CD14-positive monocyte (primary cell): ENCODE measurements at regions not wholly inside any gene's neighbourhood (a gene's known extent, or its start where the extent isn't known, plus 50 kb on each side); places are given as distances from the start of the nearest gene placed in this dataset.

Source experiments
- DNase-seq, 3 donors: peaks; one replicate each; pipeline ENCODE4 v3.0.0-alpha.2; 2011 to 2022
- H2AFZ ChIP-seq: 2 replicates; pipeline ENCODE4 v1.6.0; 2012; ENCODE audit warnings: mild to moderate bottlenecking, low read depth, low read length, inconsistent platforms; ENCODE audit not compliant: insufficient read depth, poor library complexity, severe bottlenecking
- H3K27ac ChIP-seq, 2 donors: 1 replicate in 1 of 2; 2 replicates in 1 of 2; pipeline ENCODE4 v1.5.1; 2012 to 2013; ENCODE audit warnings: low read length in 2 of 2, control low read depth in 1 of 2, inconsistent platforms in 1 of 2, low read depth in 1 of 2, mild to moderate bottlenecking in 1 of 2
- H3K27me3 ChIP-seq, 2 donors: one replicate each; pipeline versions ENCODE4 v1.6.0 to v1.6.1; 2011 to 2013; ENCODE audit warnings: low read length in 2 of 2; ENCODE audit not compliant: control insufficient read depth in 2 of 2, insufficient read depth in 2 of 2
- H3K36me3 ChIP-seq, 2 donors: replicated peaks in 1 of 2; 1 replicate in 1 of 2; 2 replicates in 1 of 2; pipeline versions ENCODE4 v1.5.1 to v1.6.1; 2012 to 2013; ENCODE audit warnings: low read length in 2 of 2, control low read depth in 1 of 2, inconsistent platforms in 1 of 2, mild to moderate bottlenecking in 1 of 2; ENCODE audit not compliant: insufficient read depth in 2 of 2, control insufficient read depth in 1 of 2
- H3K4me1 ChIP-seq, 2 donors: 1 replicate in 1 of 2; 2 replicates in 1 of 2; pipeline versions ENCODE4 v1.5.1 to v1.6.1; 2012 to 2013; ENCODE audit warnings: low read length in 2 of 2, control low read depth in 1 of 2, inconsistent platforms in 1 of 2, mild to moderate bottlenecking in 1 of 2, moderate library complexity in 1 of 2; ENCODE audit not compliant: insufficient read depth in 2 of 2, control insufficient read depth in 1 of 2
- H3K4me2 ChIP-seq: replicated peaks from 2 replicates; pipeline ENCODE3; 2012; ENCODE audit warnings: low read length, moderate library complexity, mild to moderate bottlenecking; ENCODE audit not compliant: poor library complexity, severe bottlenecking; ENCODE audit errors: extremely low read depth
- H3K4me3 ChIP-seq, 3 experiments: fragments of 200-600 bp in 1 of 3; sonication (generic) in 1 of 3; replicated peaks in 1 of 3; 1 replicate in 2 of 3; 2 replicates in 1 of 3; pipeline ENCODE4 v1.5.1; 2011 to 2013; ENCODE audit warnings: low read length in 3 of 3, mild to moderate bottlenecking in 3 of 3, control low read depth in 2 of 3, low read depth in 2 of 3, inconsistent platforms in 1 of 3, moderate library complexity in 1 of 3
- H3K79me2 ChIP-seq: 2 replicates; pipeline ENCODE4 v1.6.0; 2012; ENCODE audit warnings: mild to moderate bottlenecking, control low read depth, inconsistent platforms, low read length, moderate library complexity; ENCODE audit not compliant: insufficient read depth
- H3K9ac ChIP-seq: 2 replicates; pipeline ENCODE4 v1.6.0; 2017; ENCODE audit warnings: low read length, mild to moderate bottlenecking; ENCODE audit not compliant: insufficient read depth, poor library complexity, severe bottlenecking
- H3K9me3 ChIP-seq, 2 donors: replicated peaks in 1 of 2; 1 replicate in 1 of 2; 2 replicates in 1 of 2; pipeline versions ENCODE4 v1.5.1 to v1.6.1; 2012 to 2013; ENCODE audit warnings: low read length in 2 of 2, control low read depth in 1 of 2; ENCODE audit not compliant: control insufficient read depth in 1 of 2, insufficient read depth in 1 of 2
- H4K20me1 ChIP-seq: 2 replicates; pipeline ENCODE4 v1.6.0; 2012; ENCODE audit warnings: mild to moderate bottlenecking, low read length, control low read depth, moderate library complexity; ENCODE audit not compliant: insufficient read depth
- H3K27ac Mint-ChIP-seq, 7 donors: one replicate each; pipeline ENCODE4 v1.8.0; 2020; ENCODE audit warnings: mild to moderate bottlenecking in 7 of 7, mixed read lengths in 7 of 7, moderate library complexity in 6 of 7, inconsistent platforms in 2 of 7
- H3K27me3 Mint-ChIP-seq, 3 donors: one replicate each; pipeline ENCODE4 v1.8.0; 2021 to 2022; ENCODE audit warnings: low read depth in 3 of 3, mild to moderate bottlenecking in 3 of 3, mixed read lengths in 3 of 3, moderate library complexity in 3 of 3, inconsistent platforms in 1 of 3
- H3K36me3 Mint-ChIP-seq, 2 donors: one replicate each; pipeline ENCODE4 v1.8.0; 2020; ENCODE audit warnings: mixed read lengths in 2 of 2, inconsistent platforms in 1 of 2, mild to moderate bottlenecking in 1 of 2
- H3K4me1 Mint-ChIP-seq: one replicate; pipeline ENCODE4 v1.8.0; 2020; ENCODE audit warnings: mild to moderate bottlenecking, mixed read lengths
- H3K4me3 Mint-ChIP-seq, 2 donors: one replicate each; pipeline ENCODE4 v1.8.0; 2020; ENCODE audit warnings: mild to moderate bottlenecking in 2 of 2, mixed read lengths in 2 of 2, moderate library complexity in 1 of 2
- H3K9me3 Mint-ChIP-seq, 7 donors: one replicate each; pipeline ENCODE4 v1.8.0; 2020 to 2022; ENCODE audit warnings: mixed read lengths in 7 of 7, mild to moderate bottlenecking in 6 of 7, moderate library complexity in 6 of 7, inconsistent platforms in 2 of 7
- WGBS: methylation state at CpG from one replicate; pipeline ENCODE4 v1.1.5; 2013; ENCODE audit warnings: missing lambda C conversion rate; ENCODE audit not compliant: insufficient coverage; 5-methylcytosine and 5-hydroxymethylcytosine counted together
- intact Hi-C, 2 donors: fragments of 100-400 bp; cut with micrococcal nuclease; formaldehyde crosslinking; loops; one replicate each; pipeline versions ENCODE4 v1.15.0 to v1.15.1; 2023
- TF ChIP-seq, protein P1 (sequence below): fragments of 200-600 bp; IDR thresholded peaks from one replicate; pipeline ENCODE4 v1.8.0; 2022; ENCODE audit warnings: antibody characterized with exemption, mild to moderate bottlenecking

DNA sequence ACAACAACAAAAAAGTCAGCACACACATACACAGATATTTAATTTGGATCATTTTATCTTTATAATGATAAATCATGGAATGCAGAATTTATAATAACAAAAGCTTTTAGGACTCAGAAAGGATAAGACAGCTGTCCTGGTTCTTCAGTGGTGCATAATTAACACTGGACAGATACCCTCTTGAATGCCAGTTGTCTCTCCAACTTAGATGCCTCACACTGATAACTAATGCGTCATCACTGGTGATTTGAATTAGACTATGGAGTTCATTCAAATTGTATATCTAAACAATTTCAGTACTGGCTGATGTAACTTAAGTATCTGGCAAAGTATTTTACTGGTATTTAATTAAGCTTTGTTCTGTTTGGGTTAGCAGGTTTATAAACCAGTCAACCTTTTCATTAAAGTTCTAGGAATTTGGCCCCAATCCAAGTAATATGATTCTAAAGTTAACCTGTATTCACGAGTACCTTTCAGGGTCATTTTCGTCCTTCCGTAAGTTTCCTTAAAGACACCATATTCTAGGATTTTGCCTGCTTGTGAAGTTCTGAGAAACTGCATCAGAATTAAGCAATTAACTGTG lies 1199.5 kb upstream of the TMPRSS15 start:
- Mint-ChIP-seq H3K27ac (no peak overlapping the region), H3K9me3 (peaks cover 0 to 6% (median 0%) of the 10 kb centered on the region in 7 donors), H3K4me1 (no peaks in the 10 kb centered on the region), H3K27me3 (no peaks in the 10 kb centered on the region), H3K4me3 (no peak overlapping the region), H3K36me3 (no peaks in the 10 kb centered on the region)
- no peaks in the 10 kb centered on the region for H3K36me3 ChIP-seq
- no peaks in the 10 kb centered on the region for H3K79me2 ChIP-seq
- intact Hi-C loops: no loop called here
- H2AFZ ChIP-seq: no peak overlapping the region
- H3K27me3 ChIP-seq: no peaks in the 10 kb centered on the region
- H4K20me1 ChIP-seq: no peaks in the 10 kb centered on the region
- no CpG with 5 or more reads among the region's 4 CpGs for whole genome bisulfite sequencing
- no peak overlapping the region for H3K9ac ChIP-seq
- H3K9me3 ChIP-seq: peaks cover 0 to 7% of the 10 kb centered on the region in 2 donors
- no peak overlapping the region for H3K4me3 ChIP-seq
- H3K4me2 ChIP-seq: no peak overlapping the region
- H3K27ac ChIP-seq: no peak overlapping the region
- H3K4me1 ChIP-seq: no peaks in the 10 kb centered on the region
- TF ChIP-seq, protein P1, sequence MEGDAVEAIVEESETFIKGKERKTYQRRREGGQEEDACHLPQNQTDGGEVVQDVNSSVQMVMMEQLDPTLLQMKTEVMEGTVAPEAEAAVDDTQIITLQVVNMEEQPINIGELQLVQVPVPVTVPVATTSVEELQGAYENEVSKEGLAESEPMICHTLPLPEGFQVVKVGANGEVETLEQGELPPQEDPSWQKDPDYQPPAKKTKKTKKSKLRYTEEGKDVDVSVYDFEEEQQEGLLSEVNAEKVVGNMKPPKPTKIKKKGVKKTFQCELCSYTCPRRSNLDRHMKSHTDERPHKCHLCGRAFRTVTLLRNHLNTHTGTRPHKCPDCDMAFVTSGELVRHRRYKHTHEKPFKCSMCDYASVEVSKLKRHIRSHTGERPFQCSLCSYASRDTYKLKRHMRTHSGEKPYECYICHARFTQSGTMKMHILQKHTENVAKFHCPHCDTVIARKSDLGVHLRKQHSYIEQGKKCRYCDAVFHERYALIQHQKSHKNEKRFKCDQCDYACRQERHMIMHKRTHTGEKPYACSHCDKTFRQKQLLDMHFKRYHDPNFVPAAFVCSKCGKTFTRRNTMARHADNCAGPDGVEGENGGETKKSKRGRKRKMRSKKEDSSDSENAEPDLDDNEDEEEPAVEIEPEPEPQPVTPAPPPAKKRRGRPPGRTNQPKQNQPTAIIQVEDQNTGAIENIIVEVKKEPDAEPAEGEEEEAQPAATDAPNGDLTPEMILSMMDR: no peak
- DNase-seq: no peak

DNA sequence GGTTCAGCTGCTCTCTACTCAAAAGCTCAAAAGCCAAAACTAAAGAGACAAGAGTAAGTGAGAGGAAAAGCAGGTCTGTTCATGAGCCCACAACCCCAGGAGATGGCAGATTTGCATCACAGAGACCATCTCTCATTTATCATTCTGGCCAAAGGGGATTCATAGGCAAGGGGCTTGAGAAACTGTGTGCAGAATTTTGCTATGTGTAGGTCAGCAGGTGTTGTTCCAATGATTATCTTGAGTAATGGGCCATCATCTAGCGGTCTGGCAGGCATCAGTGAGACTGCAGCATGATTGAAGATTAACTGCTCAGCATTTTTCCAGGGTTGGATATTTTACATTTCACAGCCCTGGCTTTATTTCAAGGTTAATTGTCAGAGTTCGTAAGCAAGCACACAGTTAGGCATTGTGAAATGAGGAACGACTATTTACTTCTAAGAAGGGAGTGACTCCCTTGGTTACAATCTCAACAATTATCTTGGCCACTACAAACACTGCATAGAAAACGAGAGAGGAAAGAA lies 1204.6 kb upstream of the TMPRSS15 start:
- H3K9ac ChIP-seq: no peak overlapping the region
- H2AFZ ChIP-seq: no peak overlapping the region
- H3K27me3 Mint-ChIP-seq: no peaks in the 10 kb centered on the region
- peaks cover 0 to 5% (median 3%) of the 10 kb centered on the region in 7 donors for H3K9me3 Mint-ChIP-seq
- TF ChIP-seq, protein P1: no peak
- DNase-seq: no peak
- H3K4me3 Mint-ChIP-seq: no peak overlapping the region
- intact Hi-C loops: no loop called here
- no peaks in the 10 kb centered on the region for H3K36me3 ChIP-seq
- H3K36me3 Mint-ChIP-seq: no peaks in the 10 kb centered on the region
- no peaks in the 10 kb centered on the region for H3K9me3 ChIP-seq
- H3K79me2 ChIP-seq: no peaks in the 10 kb centered on the region
- no peak overlapping the region for H3K4me2 ChIP-seq
- H3K4me3 ChIP-seq: no peak overlapping the region
- H3K27ac ChIP-seq: no peak overlapping the region
- H3K4me1 Mint-ChIP-seq: no peaks in the 10 kb centered on the region
- whole genome bisulfite sequencing: 100% methylated on average over 1 of the region's 4 CpGs
- H4K20me1 ChIP-seq: no peaks in the 10 kb centered on the region
- H3K27ac Mint-ChIP-seq: no peak overlapping the region
- no peaks in the 10 kb centered on the region for H3K27me3 ChIP-seq
- H3K4me1 ChIP-seq: no peaks in the 10 kb centered on the region
